SK-N-SH (cell line): ENCODE measurements at regions not wholly inside any gene's neighbourhood (a gene's known extent, or its start where the extent isn't known, plus 50 kb on each side); places are given as distances from the start of the nearest gene placed in this dataset.
"Not testable (repeated sequence)": the region's sequence is repeated elsewhere in the genome, so short reads cannot be mapped to it uniquely, and the experiment has no call there.

Experiments used
- CTCF ChIA-PET: fragments of 300-600, 350-600 bp; formaldehyde crosslinking; extraction: SDS; loops from one replicate; lab custom pipeline; 2021; lab: Yijun Ruan, JAX
- POLR2A ChIA-PET: fragments of 350-600 bp; sonication (Branson Sonifier 250); formaldehyde crosslinking; extraction: SDS; loops from one replicate; lab custom pipeline; 2020; ENCODE audit warnings: antibody characterized with exemption, inconsistent platforms; lab: Yijun Ruan, JAX
- DNase-seq: peaks from one replicate; pipeline ENCODE4 v3.0.0; 2012
- H2AFZ ChIP-seq: fragments of 200-600 bp; sonication (generic); 2 replicates; pipeline ENCODE4 v1.8.1; 2016; ENCODE audit warnings: antibody characterized with exemption, mild to moderate bottlenecking, low read depth
- H3F3A ChIP-seq: fragments of 200-600 bp; sonication (generic); replicated peaks from 2 replicates; pipeline ENCODE3; 2016; ENCODE audit warnings: antibody characterized with exemption, mild to moderate bottlenecking; ENCODE audit not compliant: insufficient read depth
- H3K27ac ChIP-seq, 2 experiments: fragments of 200-500 bp in 1 of 2; fragments of 200-600 bp in 1 of 2; sonication (Bioruptor generic) in 1 of 2; sonication (generic), shearing (Covaris generic) in 1 of 2; 2 replicates each; pipeline versions ENCODE4 v1.5.1 to v1.6.1; 2014 to 2016; ENCODE audit warnings: low read depth in 2 of 2, inconsistent platforms in 1 of 2, low read length in 1 of 2, mild to moderate bottlenecking in 1 of 2, mixed read lengths in 1 of 2
- H3K27me3 ChIP-seq: fragments of 200-600 bp; sonication (generic), shearing (Covaris generic); 2 replicates; pipeline ENCODE4 v1.6.1; 2016; ENCODE audit warnings: mixed run types; ENCODE audit not compliant: insufficient read depth
- H3K36me3 ChIP-seq, 2 experiments: fragments of 200-500 bp in 1 of 2; fragments of 200-600 bp in 1 of 2; sonication (Bioruptor generic) in 1 of 2; sonication (generic) in 1 of 2; replicated peaks in 1 of 2; 2 replicates each; pipeline versions ENCODE3 to v1.5.1; 2014 to 2016; ENCODE audit warnings: low read length in 1 of 2, mild to moderate bottlenecking in 1 of 2; ENCODE audit not compliant: insufficient read depth in 2 of 2, control insufficient read depth in 1 of 2
- H3K4me1 ChIP-seq, 2 experiments: fragments of 200-500 bp in 1 of 2; fragments of 200-600 bp in 1 of 2; sonication (Bioruptor generic) in 1 of 2; sonication (generic), shearing (Covaris generic) in 1 of 2; 2 replicates each; pipeline versions ENCODE4 v1.5.1 to v1.6.1; 2014 to 2016; ENCODE audit warnings: low read depth in 1 of 2, low read length in 1 of 2, mixed run types in 1 of 2; ENCODE audit not compliant: insufficient read depth in 2 of 2, control insufficient read depth in 1 of 2
- H3K4me2 ChIP-seq: fragments of 200-600 bp; sonication (generic), shearing (Covaris generic); 2 replicates; pipeline ENCODE4 v1.6.1; 2017; ENCODE audit warnings: mixed run types
- H3K4me3 ChIP-seq, 2 experiments: fragments of 200-500 bp in 1 of 2; fragments of 200-600 bp in 1 of 2; sonication (Bioruptor generic) in 1 of 2; sonication (generic), shearing (Covaris generic) in 1 of 2; 2 replicates each; pipeline versions ENCODE4 v1.5.1 to v1.8.1; 2014 to 2016; ENCODE audit warnings: low read depth in 2 of 2, inconsistent platforms in 1 of 2, low read length in 1 of 2, mild to moderate bottlenecking in 1 of 2, mixed read lengths in 1 of 2, moderate library complexity in 1 of 2
- H3K79me2 ChIP-seq: fragments of 200-600 bp; sonication (generic); 2 replicates; pipeline ENCODE4 v1.8.1; 2017; ENCODE audit warnings: mild to moderate bottlenecking; ENCODE audit not compliant: insufficient read depth
- H3K9ac ChIP-seq: fragments of 200-600 bp; sonication (generic); 2 replicates; pipeline ENCODE4 v1.6.1; 2017; ENCODE audit warnings: mixed run types
- H3K9me2 ChIP-seq: fragments of 200-600 bp; sonication (generic); 2 replicates; pipeline ENCODE4 v1.6.1; 2017; ENCODE audit warnings: mixed run types
- H3K9me3 ChIP-seq: fragments of 200-600 bp; sonication (generic); 2 replicates; pipeline ENCODE4 v1.6.1; 2017; ENCODE audit warnings: mixed run types, mild to moderate bottlenecking, moderate library complexity
- H4K20me1 ChIP-seq: fragments of 200-600 bp; sonication (generic); 2 replicates; pipeline ENCODE4 v1.6.1; 2017; ENCODE audit warnings: mild to moderate bottlenecking, mixed run types; ENCODE audit not compliant: insufficient read depth
- ELF1 ChIP-seq: IDR thresholded peaks from 2 replicates; pipeline ENCODE4 v1.4.0; 2012
- FOSL2 ChIP-seq: IDR thresholded peaks from 2 replicates; pipeline ENCODE4 v1.4.0; 2012; ENCODE audit warnings: low read depth, mild to moderate bottlenecking, moderate library complexity, borderline replicate concordance
- FOXM1 ChIP-seq: IDR thresholded peaks from 2 replicates; pipeline ENCODE4 v1.4.0; 2012; ENCODE audit warnings: low read depth, mild to moderate bottlenecking
- GABPA ChIP-seq: IDR thresholded peaks from 2 replicates; pipeline ENCODE4 v1.4.0; 2012; ENCODE audit warnings: low read depth, mild to moderate bottlenecking
- GATA2 ChIP-seq: sonication (generic); formaldehyde crosslinking; IDR thresholded peaks from 2 replicates; pipeline ENCODE4 v1.5.0; 2020; ENCODE audit warnings: mild to moderate bottlenecking, missing genetic modification reagents
- NFIC ChIP-seq: IDR thresholded peaks from 2 replicates; pipeline ENCODE4 v1.4.0; 2012; ENCODE audit warnings: borderline replicate concordance
- RAD21 ChIP-seq: IDR thresholded peaks from 2 replicates; pipeline ENCODE4 v1.6.1; 2012; ENCODE audit warnings: mild to moderate bottlenecking, low read length
- RCOR1 ChIP-seq: fragments of 150-350 bp; IDR thresholded peaks from 2 replicates; pipeline ENCODE4 v1.6.1; 2017; ENCODE audit warnings: antibody characterized with exemption, low read length
- TAF1 ChIP-seq: IDR thresholded peaks from 2 replicates; pipeline ENCODE4 v1.6.1; 2012; ENCODE audit warnings: low read depth, mild to moderate bottlenecking, low read length, moderate library complexity, borderline replicate concordance
- TCF12 ChIP-seq: IDR thresholded peaks from 2 replicates; pipeline ENCODE4 v1.4.0; 2012
- TEAD4 ChIP-seq: IDR thresholded peaks from 2 replicates; pipeline ENCODE4 v1.4.0; 2012; ENCODE audit warnings: mild to moderate bottlenecking, borderline replicate concordance; ENCODE audit not compliant: insufficient read depth
- WGBS: methylation state at CpG from one replicate; pipeline ENCODE4 v1.1.6; 2017; ENCODE audit warnings: low lambda C conversion rate; 5-methylcytosine and 5-hydroxymethylcytosine counted together
- TF ChIP-seq, protein P1 (sequence below): IDR thresholded peaks from 2 replicates; pipeline ENCODE4 v1.6.1; 2012; ENCODE audit warnings: mild to moderate bottlenecking, low read depth, low read length, moderate library complexity
- TF ChIP-seq, protein P2 (sequence below): fragments of 150-350 bp; IDR thresholded peaks from 2 replicates; pipeline ENCODE4 v1.6.1; 2017; ENCODE audit warnings: antibody characterized with exemption, low read length, low read depth, borderline replicate concordance
- TF ChIP-seq, protein P3 (sequence below): IDR thresholded peaks from 2 replicates; pipeline ENCODE4 v1.4.0; 2012; ENCODE audit warnings: low read depth, borderline replicate concordance

DNA sequence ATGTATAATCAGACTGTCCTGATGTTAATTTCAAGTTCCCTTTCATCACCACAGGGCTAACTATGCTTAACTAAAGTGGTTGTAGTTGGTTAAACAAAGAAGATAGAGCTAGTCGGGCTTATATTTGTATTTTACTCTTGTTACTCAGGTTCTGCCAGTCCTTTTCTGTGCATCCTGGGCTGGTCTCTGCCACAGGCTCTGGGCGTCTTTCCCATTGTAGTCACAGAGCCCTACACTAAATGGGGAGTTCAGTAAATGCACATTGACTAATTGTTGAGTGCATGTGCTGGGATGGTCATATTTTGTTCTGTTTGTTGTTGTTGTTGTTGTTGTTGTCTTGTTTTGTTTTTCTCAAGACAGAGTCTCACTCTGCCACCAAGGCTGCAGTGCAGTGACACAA is 125.4 kb upstream of the PGR start:
- CTCF ChIA-PET = no interaction called here
- TF ChIP-seq, protein P1, sequence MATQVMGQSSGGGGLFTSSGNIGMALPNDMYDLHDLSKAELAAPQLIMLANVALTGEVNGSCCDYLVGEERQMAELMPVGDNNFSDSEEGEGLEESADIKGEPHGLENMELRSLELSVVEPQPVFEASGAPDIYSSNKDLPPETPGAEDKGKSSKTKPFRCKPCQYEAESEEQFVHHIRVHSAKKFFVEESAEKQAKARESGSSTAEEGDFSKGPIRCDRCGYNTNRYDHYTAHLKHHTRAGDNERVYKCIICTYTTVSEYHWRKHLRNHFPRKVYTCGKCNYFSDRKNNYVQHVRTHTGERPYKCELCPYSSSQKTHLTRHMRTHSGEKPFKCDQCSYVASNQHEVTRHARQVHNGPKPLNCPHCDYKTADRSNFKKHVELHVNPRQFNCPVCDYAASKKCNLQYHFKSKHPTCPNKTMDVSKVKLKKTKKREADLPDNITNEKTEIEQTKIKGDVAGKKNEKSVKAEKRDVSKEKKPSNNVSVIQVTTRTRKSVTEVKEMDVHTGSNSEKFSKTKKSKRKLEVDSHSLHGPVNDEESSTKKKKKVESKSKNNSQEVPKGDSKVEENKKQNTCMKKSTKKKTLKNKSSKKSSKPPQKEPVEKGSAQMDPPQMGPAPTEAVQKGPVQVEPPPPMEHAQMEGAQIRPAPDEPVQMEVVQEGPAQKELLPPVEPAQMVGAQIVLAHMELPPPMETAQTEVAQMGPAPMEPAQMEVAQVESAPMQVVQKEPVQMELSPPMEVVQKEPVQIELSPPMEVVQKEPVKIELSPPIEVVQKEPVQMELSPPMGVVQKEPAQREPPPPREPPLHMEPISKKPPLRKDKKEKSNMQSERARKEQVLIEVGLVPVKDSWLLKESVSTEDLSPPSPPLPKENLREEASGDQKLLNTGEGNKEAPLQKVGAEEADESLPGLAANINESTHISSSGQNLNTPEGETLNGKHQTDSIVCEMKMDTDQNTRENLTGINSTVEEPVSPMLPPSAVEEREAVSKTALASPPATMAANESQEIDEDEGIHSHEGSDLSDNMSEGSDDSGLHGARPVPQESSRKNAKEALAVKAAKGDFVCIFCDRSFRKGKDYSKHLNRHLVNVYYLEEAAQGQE = no peak
- TF ChIP-seq GATA2 (CRISPR knock-in tag) (no peak), FOXM1 (no peak), RAD21 (no peak), GABPA (no peak), TEAD4 (no peak), FOSL2 (no peak), TCF12 (no peak)
- TF ChIP-seq, protein P2, sequence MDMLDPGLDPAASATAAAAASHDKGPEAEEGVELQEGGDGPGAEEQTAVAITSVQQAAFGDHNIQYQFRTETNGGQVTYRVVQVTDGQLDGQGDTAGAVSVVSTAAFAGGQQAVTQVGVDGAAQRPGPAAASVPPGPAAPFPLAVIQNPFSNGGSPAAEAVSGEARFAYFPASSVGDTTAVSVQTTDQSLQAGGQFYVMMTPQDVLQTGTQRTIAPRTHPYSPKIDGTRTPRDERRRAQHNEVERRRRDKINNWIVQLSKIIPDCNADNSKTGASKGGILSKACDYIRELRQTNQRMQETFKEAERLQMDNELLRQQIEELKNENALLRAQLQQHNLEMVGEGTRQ = no peak
- TF ChIP-seq, all 33 proteins: peak for 0
- no peak overlapping the region for H3K27ac ChIP-seq
- no peak overlapping the region for H2AFZ ChIP-seq
- H4K20me1 ChIP-seq = no peaks in the 10 kb centered on the region
- H3K9me3 ChIP-seq = no peaks in the 10 kb centered on the region
- no peaks in the 10 kb centered on the region for H3K27me3 ChIP-seq
- no peak for DNase-seq
- POLR2A ChIA-PET = no interaction called here
- H3K4me3 ChIP-seq = no peak overlapping the region
- H3K79me2 ChIP-seq = no peaks in the 10 kb centered on the region
- H3K4me1 ChIP-seq = no peaks in the 10 kb centered on the region
- 0% methylated on average over 2 of the region's 2 CpGs for WGBS
- H3K9ac ChIP-seq = no peak overlapping the region
- H3K36me3 ChIP-seq = no peaks in the 10 kb centered on the region
- H3K4me2 ChIP-seq = no peak overlapping the region
- no peaks in the 10 kb centered on the region for H3K9me2 ChIP-seq
- no peaks in the 10 kb centered on the region for H3F3A ChIP-seq

DNA sequence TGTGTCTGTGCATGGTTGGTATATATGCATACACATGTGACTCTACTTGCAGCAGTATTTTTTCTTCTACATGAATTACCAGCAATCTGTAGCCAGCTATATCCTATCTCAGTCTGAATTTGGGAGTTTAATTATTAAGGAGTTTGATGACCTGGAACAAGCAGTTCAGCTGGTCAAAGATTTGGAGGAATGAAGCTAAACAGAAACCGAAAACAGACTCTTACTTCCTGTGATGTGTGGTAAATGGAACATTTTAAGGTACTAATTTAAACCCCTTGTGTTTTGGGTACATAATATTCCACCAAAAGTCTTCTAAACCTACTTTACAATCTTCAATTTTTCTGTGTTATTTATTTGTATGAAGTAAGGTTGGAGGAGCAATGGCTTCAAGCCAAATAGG is 124.4 kb upstream of the PGR start:
- 4% methylated on average over 1 of the region's 1 CpG for WGBS
- POLR2A ChIA-PET = no interaction called here
- H3K9me3 ChIP-seq = no peaks in the 10 kb centered on the region
- H3K27ac ChIP-seq = no peak overlapping the region
- H3K9ac ChIP-seq = no peak overlapping the region
- H3K9me2 ChIP-seq = no peaks in the 10 kb centered on the region
- H3F3A ChIP-seq = no peaks in the 10 kb centered on the region
- H4K20me1 ChIP-seq = no peaks in the 10 kb centered on the region
- TF ChIP-seq RCOR1 = no peak
- TF ChIP-seq ELF1 = no peak
- TF ChIP-seq TAF1 = no peak
- TF ChIP-seq, protein P3, sequence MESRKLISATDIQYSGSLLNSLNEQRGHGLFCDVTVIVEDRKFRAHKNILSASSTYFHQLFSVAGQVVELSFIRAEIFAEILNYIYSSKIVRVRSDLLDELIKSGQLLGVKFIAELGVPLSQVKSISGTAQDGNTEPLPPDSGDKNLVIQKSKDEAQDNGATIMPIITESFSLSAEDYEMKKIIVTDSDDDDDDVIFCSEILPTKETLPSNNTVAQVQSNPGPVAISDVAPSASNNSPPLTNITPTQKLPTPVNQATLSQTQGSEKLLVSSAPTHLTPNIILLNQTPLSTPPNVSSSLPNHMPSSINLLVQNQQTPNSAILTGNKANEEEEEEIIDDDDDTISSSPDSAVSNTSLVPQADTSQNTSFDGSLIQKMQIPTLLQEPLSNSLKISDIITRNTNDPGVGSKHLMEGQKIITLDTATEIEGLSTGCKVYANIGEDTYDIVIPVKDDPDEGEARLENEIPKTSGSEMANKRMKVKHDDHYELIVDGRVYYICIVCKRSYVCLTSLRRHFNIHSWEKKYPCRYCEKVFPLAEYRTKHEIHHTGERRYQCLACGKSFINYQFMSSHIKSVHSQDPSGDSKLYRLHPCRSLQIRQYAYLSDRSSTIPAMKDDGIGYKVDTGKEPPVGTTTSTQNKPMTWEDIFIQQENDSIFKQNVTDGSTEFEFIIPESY = no peak
- TF ChIP-seq, protein P2 = no peak
- no peak for TF ChIP-seq NFIC
- H3K4me2 ChIP-seq = no peak overlapping the region
- no peak for DNase-seq
- CTCF ChIA-PET = no interaction called here
- no peaks in the 10 kb centered on the region for H3K79me2 ChIP-seq
- no peaks in the 10 kb centered on the region for H3K27me3 ChIP-seq
- H3K4me3 ChIP-seq = no peak overlapping the region
- H2AFZ ChIP-seq = no peak overlapping the region
- H3K4me1 ChIP-seq = no peaks in the 10 kb centered on the region
- H3K36me3 ChIP-seq = no peaks in the 10 kb centered on the region

DNA sequence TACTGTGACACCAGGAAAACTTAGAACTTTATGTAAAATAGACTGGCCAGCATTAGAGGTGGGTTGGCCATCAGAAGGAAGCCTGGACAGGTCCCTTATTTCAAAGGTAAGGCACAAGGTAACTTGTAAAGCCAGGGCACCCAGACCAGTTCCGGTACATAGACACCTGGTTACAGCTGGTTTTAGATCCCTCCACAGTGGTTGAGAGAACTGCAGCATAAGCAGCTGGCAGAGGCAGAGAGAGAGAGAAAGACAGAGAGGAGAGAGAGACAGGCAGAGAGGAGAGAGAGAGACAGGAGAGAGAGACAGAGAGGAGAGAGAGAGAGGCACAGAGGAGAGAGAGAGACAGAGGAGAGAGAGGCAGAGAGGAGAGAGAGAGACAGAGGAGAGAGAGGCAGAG is 116.0 kb upstream of the PGR start:
- DNase-seq, H3K4me3 ChIP-seq, H3K36me3 ChIP-seq, H3F3A ChIP-seq, H3K27me3 ChIP-seq, H3K9ac ChIP-seq, H3K4me2 ChIP-seq, H3K9me3 ChIP-seq, H3K27ac ChIP-seq, CTCF ChIA-PET, H4K20me1 ChIP-seq, H3K9me2 ChIP-seq, H2AFZ ChIP-seq, H3K4me1 ChIP-seq, H3K79me2 ChIP-seq, POLR2A ChIA-PET: not testable (repeated sequence)
- WGBS = 9% methylated on average over 1 of the region's 1 CpG
